ENCODE measurements at regions not wholly inside any gene's neighbourhood (a gene's known extent, or its start where the extent isn't known, plus 50 kb on each side); places are given as distances from the start of the nearest gene placed in this dataset.

GRCh38 chr11:29200791-29201562 is 815.9 kb downstream of the KCNA4 start:
- H4K20me1 ChIP-seq (ENCODE audit: insufficient read depth) = no peaks in the 10 kb centered on the region
- no peaks in the 10 kb centered on the region for H3K27me3 ChIP-seq (replicated peaks; ENCODE audit: insufficient read depth)
- in situ Hi-C loops (cut with MboI) = no loop called here
- H3K9me3 ChIP-seq (ENCODE audit: low read depth) = no peaks in the 10 kb centered on the region
- H3K27ac ChIP-seq = no peak overlapping the region
- no peak overlapping the region for H3K4me2 ChIP-seq (ENCODE audit: unreplicated experiment)
- no peaks in the 10 kb centered on the region for H3K79me2 ChIP-seq (ENCODE audit: insufficient read depth)
- no peak overlapping the region for H3K4me3 ChIP-seq
- no peaks in the 10 kb centered on the region for H3K4me1 ChIP-seq (ENCODE audit: insufficient read depth)
- no peak for TF ChIP-seq EZH2 (IDR thresholded peaks at IDR 0.05; ENCODE audit: insufficient read depth, poor library complexity, severe bottlenecking)
- TF ChIP-seq EZH2phosphoT487 (IDR thresholded peaks at IDR 0.05; ENCODE audit: insufficient read depth, low read depth) = no peak
- 29 to 30% methylated on average over 11 of the region's 11 CpGs for WGBS, 2 experiments (ENCODE audit: low coverage in 1 of 2, low lambda C conversion rate in 2 of 2, missing lambda C conversion rate in 2 of 2)
- no peak for DNase-seq
- H3F3A ChIP-seq (ENCODE audit: insufficient read depth) = no peaks in the 10 kb centered on the region
- H3K9me2 ChIP-seq (ENCODE audit: insufficient read depth) = no peaks in the 10 kb centered on the region
- H3K36me3 ChIP-seq (ENCODE audit: low read depth) = no peaks in the 10 kb centered on the region
- 0 out of 2 replicates have a peak overlapping the region, but pooled peaks have one; percentile 17 for H2AFZ ChIP-seq
- H3K9ac ChIP-seq = no peak overlapping the region

GRCh38 chr11:29190313-29190712 is 826.5 kb downstream of the KCNA4 start:
- TF ChIP-seq EZH2phosphoT487 (IDR thresholded peaks at IDR 0.05; ENCODE audit: insufficient read depth, low read depth) (no peak), EZH2 (IDR thresholded peaks at IDR 0.05; ENCODE audit: insufficient read depth, poor library complexity, severe bottlenecking) (no peak)

GRCh38 chr11:29187215-29187614 is 829.6 kb downstream of the KCNA4 start:
- DNase-seq = no peak
- Histone ChIP-seq H3K36me3 (ENCODE audit: low read depth) (no peaks in the 10 kb centered on the region), H2AFZ (no peak overlapping the region), H3K4me2 (ENCODE audit: unreplicated experiment) (no peak overlapping the region), H3K27me3 (replicated peaks; ENCODE audit: insufficient read depth) (no peaks in the 10 kb centered on the region), H3F3A (ENCODE audit: insufficient read depth) (peaks cover 30% of the 10 kb centered on the region), H4K20me1 (ENCODE audit: insufficient read depth) (no peaks in the 10 kb centered on the region), H3K9me2 (ENCODE audit: insufficient read depth) (no peaks in the 10 kb centered on the region), H3K9ac (no peak overlapping the region), H3K27ac (no peak overlapping the region), H3K79me2 (ENCODE audit: insufficient read depth) (no peaks in the 10 kb centered on the region), H3K4me1 (ENCODE audit: insufficient read depth) (peaks cover 27% of the 10 kb centered on the region), H3K9me3 (ENCODE audit: low read depth) (no peaks in the 10 kb centered on the region), H3K4me3 (no peak overlapping the region)
- 50 to 64% methylated on average over 1 of the region's 1 CpG for WGBS, 2 experiments (ENCODE audit: low coverage in 1 of 2, low lambda C conversion rate in 2 of 2, missing lambda C conversion rate in 2 of 2)
- in situ Hi-C loops (cut with MboI) = no loop called here
- TF ChIP-seq EZH2phosphoT487 (IDR thresholded peaks at IDR 0.05; ENCODE audit: insufficient read depth, low read depth) = no peak
- no peak for TF ChIP-seq EZH2 (IDR thresholded peaks at IDR 0.05; ENCODE audit: insufficient read depth, poor library complexity, severe bottlenecking)

More at GRCh38 chr11:29190313-29190712, 826.5 kb downstream of the KCNA4 start:
- Histone ChIP-seq H4K20me1 (ENCODE audit: insufficient read depth) (no peaks in the 10 kb centered on the region), H3K27me3 (replicated peaks; ENCODE audit: insufficient read depth) (no peaks in the 10 kb centered on the region), H3K27ac (no peak overlapping the region), H3K4me1 (ENCODE audit: insufficient read depth) (peaks cover 16% of the 10 kb centered on the region), H2AFZ (no peak overlapping the region), H3K9ac (no peak overlapping the region), H3K79me2 (ENCODE audit: insufficient read depth) (no peaks in the 10 kb centered on the region), H3F3A (ENCODE audit: insufficient read depth) (peaks cover 10% of the 10 kb centered on the region), H3K4me3 (no peak overlapping the region), H3K9me3 (ENCODE audit: low read depth) (no peaks in the 10 kb centered on the region), H3K4me2 (ENCODE audit: unreplicated experiment) (no peak overlapping the region), H3K36me3 (ENCODE audit: low read depth) (no peaks in the 10 kb centered on the region), H3K9me2 (ENCODE audit: insufficient read depth) (no peaks in the 10 kb centered on the region)
- DNase-seq = no peak
- in situ Hi-C loops (cut with MboI) = no loop called here

- Histone ChIP-seq H3K79me2 (ENCODE audit: insufficient read depth) (no peaks in the 10 kb centered on the region), H3K4me3 (peak overlapping the region; percentile 20), H3K36me3 (ENCODE audit: low read depth) (no peaks in the 10 kb centered on the region), H3K9me2 (ENCODE audit: insufficient read depth) (no peaks in the 10 kb centered on the region), H3K27ac (peak overlapping the region; percentile 97), H4K20me1 (ENCODE audit: insufficient read depth) (no peaks in the 10 kb centered on the region), H3K4me2 (ENCODE audit: unreplicated experiment) (peak overlapping the region; percentile 49), H3K9ac (peak overlapping the region; percentile 71), H3K4me1 (ENCODE audit: insufficient read depth) (peaks cover 26% of the 10 kb centered on the region), H3F3A (ENCODE audit: insufficient read depth) (peaks cover 30% of the 10 kb centered on the region), H2AFZ (peak overlapping the region; percentile 67), H3K9me3 (ENCODE audit: low read depth) (no peaks in the 10 kb centered on the region), H3K27me3 (replicated peaks; ENCODE audit: insufficient read depth) (no peaks in the 10 kb centered on the region)
- TF ChIP-seq EZH2 (IDR thresholded peaks at IDR 0.05; ENCODE audit: insufficient read depth, poor library complexity, severe bottlenecking) (no peak), EZH2phosphoT487 (IDR thresholded peaks at IDR 0.05; ENCODE audit: insufficient read depth, low read depth) (no peak)
- in situ Hi-C loops (cut with MboI) = no loop called here
- peak; percentile 91 for DNase-seq
- 14 to 21% methylated on average over 7 of the region's 7 CpGs for WGBS, 2 experiments (ENCODE audit: low coverage in 1 of 2, low lambda C conversion rate in 2 of 2, missing lambda C conversion rate in 2 of 2)
Observed at GRCh38 chr11:29184939-29185890, 831.6 kb downstream of the KCNA4 start.
